Activated B cell treated with CpG ODN at 0.5 μM for 24 hours (primary cell): ENCODE measurements at regions not wholly inside any gene's neighbourhood (a gene's known extent, or its start where the extent isn't known, plus 50 kb on each side); places are given as distances from the start of the nearest gene placed in this dataset.

ENCODE experiments used
- ATAC-seq: fragments of 200-7000 bp; cut with Tn5 transposase; one replicate; pipeline ENCODE4 v1.10.0; 2021; ENCODE audit warnings: low read depth, mild to moderate bottlenecking, moderate library complexity
- CTCF ChIA-PET: fragments of 350-600 bp; sonication (Branson Sonifier 250); formaldehyde crosslinking; loops from one replicate; lab custom pipeline; 2021; ENCODE audit warnings: antibody characterized with exemption; lab: Charles Lee
- POLR2A ChIA-PET: fragments of 350-600 bp; sonication (Branson Sonifier 250); formaldehyde crosslinking; loops from one replicate; lab custom pipeline; 2021; ENCODE audit warnings: antibody characterized with exemption; lab: Charles Lee
- DNase-seq: peaks from one replicate; pipeline ENCODE4 v3.0.0; 2022
- H3K27ac Mint-ChIP-seq: one replicate; pipeline ENCODE4 v1.8.0; 2020; ENCODE audit warnings: mixed read lengths
- H3K27me3 Mint-ChIP-seq: one replicate; pipeline ENCODE4 v1.8.0; 2021; ENCODE audit warnings: mixed read lengths
- H3K36me3 Mint-ChIP-seq: one replicate; pipeline ENCODE4 v1.8.0; 2021; ENCODE audit warnings: low read depth, mixed read lengths
- H3K4me1 Mint-ChIP-seq: one replicate; pipeline ENCODE4 v1.8.0; 2021; ENCODE audit warnings: mixed read lengths
- H3K4me3 Mint-ChIP-seq: one replicate; pipeline ENCODE4 v1.8.0; 2020; ENCODE audit warnings: mild to moderate bottlenecking, mixed read lengths
- H3K9me3 Mint-ChIP-seq: one replicate; pipeline ENCODE4 v1.8.0; 2020; ENCODE audit warnings: mixed read lengths
- intact Hi-C: fragments of 100-400 bp; cut with micrococcal nuclease; formaldehyde crosslinking; loops from one replicate; pipeline ENCODE4 v1.15.1; 2024
- TF ChIP-seq, protein P1 (sequence below): fragments of 200-600 bp; IDR thresholded peaks from one replicate; pipeline ENCODE4 v1.8.0; 2022; ENCODE audit warnings: antibody characterized with exemption, mild to moderate bottlenecking

DNA sequence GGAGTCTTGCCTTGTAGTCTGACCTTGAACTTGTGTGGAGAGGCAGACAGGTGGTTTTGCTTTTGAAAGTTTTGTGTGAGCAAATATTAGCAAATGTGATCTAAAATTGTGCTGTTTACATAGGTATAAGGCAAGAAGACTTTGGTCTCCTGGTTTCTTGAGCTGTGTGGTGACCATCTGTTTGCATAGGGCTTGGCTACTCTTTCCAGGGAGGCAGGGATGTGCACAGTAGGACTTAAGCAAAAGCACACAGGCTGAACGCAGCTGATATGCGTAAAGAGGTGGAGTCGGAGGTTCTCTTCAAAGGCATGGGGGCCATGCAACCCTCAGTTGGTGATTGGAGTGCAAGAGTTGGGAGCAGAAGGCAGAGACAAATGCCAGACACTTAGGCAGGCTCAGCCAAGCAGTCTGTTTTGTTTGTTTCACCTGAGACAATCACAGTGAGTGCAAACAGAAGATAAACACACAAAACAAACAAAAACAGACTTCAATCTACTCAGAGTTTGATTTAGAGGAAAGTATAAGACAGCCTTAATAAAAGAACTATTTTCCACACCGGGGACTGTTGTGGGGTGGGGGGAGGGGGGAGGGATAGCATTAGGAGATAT, 744.2 kb downstream of the MTRR start:
- ATAC-seq, result no peak
- TF ChIP-seq, protein P1, sequence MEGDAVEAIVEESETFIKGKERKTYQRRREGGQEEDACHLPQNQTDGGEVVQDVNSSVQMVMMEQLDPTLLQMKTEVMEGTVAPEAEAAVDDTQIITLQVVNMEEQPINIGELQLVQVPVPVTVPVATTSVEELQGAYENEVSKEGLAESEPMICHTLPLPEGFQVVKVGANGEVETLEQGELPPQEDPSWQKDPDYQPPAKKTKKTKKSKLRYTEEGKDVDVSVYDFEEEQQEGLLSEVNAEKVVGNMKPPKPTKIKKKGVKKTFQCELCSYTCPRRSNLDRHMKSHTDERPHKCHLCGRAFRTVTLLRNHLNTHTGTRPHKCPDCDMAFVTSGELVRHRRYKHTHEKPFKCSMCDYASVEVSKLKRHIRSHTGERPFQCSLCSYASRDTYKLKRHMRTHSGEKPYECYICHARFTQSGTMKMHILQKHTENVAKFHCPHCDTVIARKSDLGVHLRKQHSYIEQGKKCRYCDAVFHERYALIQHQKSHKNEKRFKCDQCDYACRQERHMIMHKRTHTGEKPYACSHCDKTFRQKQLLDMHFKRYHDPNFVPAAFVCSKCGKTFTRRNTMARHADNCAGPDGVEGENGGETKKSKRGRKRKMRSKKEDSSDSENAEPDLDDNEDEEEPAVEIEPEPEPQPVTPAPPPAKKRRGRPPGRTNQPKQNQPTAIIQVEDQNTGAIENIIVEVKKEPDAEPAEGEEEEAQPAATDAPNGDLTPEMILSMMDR, result no peak
- Mint-ChIP-seq H3K4me3 (no peak overlapping the region), H3K27ac (no peak overlapping the region), H3K36me3 (no peaks in the 10 kb centered on the region), H3K4me1 (no peaks in the 10 kb centered on the region), H3K9me3 (peaks cover 2% of the 10 kb centered on the region), H3K27me3 (no peaks in the 10 kb centered on the region)
- POLR2A ChIA-PET, result no interaction called here
- no peak for DNase-seq
- intact Hi-C loops, result no loop called here
- CTCF ChIA-PET, result no interaction called here

DNA sequence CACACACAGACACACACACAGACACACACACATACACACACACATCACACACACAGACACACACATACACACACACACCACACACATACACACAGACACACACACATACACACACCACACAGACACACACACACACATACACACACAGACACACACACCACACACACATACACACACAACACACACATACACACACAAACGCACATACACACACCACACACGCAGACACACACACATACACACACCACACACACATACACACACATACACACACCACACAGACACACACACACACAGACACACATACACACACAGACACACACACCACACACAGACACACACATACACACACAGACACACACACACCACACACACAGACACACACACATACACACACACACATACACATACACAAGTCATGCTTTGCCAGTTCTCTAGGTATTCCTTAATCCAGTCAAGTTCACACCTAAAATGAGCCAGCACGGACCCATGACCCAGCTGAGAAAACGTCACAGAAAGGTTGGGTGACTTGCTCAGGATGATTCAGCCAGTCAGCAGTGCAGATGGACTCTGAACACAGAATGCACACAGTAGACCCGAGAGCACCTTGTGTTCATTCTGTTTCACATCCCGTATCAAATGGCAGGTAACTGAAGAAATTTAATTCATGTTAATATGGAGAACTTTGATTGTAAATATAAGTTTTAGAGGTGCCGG, 746.4 kb downstream of the MTRR start:
- Mint-ChIP-seq H3K4me1 (no peaks in the 10 kb centered on the region), H3K4me3 (no peak overlapping the region), H3K36me3 (no peaks in the 10 kb centered on the region), H3K27me3 (no peaks in the 10 kb centered on the region), H3K9me3 (peaks cover 2% of the 10 kb centered on the region), H3K27ac (no peak overlapping the region)
- CTCF ChIA-PET, result no interaction called here
- ATAC-seq (no peak), DNase-seq (no peak)
- TF ChIP-seq, protein P1, result no peak
- POLR2A ChIA-PET, result no interaction called here
- intact Hi-C loops, result no loop called here

DNA sequence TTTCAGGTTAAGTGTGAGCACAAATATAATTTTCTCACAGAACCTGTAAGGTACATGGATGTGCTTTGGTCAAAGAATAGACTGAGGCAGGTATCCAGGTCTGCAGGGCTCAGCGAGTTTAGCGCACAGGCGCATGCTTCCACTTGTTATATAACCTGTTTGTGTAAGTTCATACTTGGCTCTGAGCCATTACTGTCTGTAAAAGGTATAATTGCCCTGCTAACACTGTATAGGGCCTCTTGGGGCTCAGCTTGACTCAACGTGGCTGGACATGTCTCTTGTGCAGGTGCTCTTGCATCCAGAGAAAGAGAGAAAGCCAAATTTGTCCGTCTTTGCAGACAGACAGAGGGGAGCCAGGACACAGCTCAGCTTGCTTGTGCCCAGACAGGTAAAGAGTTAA, 759.6 kb downstream of the MTRR start:
- Mint-ChIP-seq H3K27me3 (no peaks in the 10 kb centered on the region), H3K4me3 (no peak overlapping the region), H3K27ac (no peak overlapping the region), H3K36me3 (no peaks in the 10 kb centered on the region), H3K9me3 (no peaks in the 10 kb centered on the region), H3K4me1 (no peaks in the 10 kb centered on the region)
- no peak for DNase-seq
- ChIA-PET POLR2A (no interaction called here), CTCF (no interaction called here)
- ATAC-seq, result no peak
- TF ChIP-seq, protein P1, result no peak
- intact Hi-C loops, result no loop called here

DNA sequence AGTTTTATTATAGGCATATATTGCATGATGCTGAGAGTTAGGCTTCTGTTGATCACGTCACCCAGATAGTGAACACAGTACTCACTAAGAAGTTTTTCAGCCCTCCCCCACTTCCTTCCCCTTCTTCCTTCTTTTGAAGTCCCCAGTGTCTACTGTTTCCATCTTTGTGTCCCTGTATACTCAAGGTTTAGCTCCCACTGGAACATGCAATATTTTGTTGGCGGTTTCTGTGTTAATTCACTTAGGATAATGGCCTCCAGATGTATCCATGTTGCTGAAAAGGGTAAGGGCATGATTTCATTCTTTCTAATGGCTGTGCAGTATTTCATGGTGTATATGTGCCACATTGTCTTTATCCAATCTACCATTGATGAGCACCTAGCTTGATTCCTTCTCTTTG, 764.3 kb downstream of the MTRR start:
- H3K27me3 Mint-ChIP-seq, result no peaks in the 10 kb centered on the region

DNA sequence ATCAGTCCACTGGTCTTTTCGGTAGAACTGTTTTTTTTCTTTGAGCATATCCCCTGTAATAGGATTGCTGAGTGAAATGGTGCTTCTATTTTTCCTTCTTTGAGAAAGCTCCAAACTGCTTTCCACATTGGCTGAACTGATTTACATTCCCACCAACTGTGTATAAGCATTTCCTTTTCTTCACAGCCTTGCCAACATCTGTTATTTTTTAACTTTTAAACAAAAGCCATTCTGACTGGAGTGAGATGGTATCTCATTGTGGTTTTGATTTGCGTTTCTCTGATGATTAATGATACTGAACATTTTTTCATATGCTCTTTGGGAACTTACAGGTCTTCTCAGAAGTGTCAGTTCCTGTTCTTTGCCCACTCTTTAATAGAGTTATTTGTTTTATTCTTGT, 764.7 kb downstream of the MTRR start:
- CTCF ChIA-PET, result no interaction called here
- POLR2A ChIA-PET, result no interaction called here
- DNase-seq (no peak), ATAC-seq (no peak)
- TF ChIP-seq, protein P1, result no peak
- intact Hi-C loops, result no loop called here
- H3K27ac Mint-ChIP-seq, result no peak overlapping the region
- H3K4me3 Mint-ChIP-seq, result no peak overlapping the region
- no peaks in the 10 kb centered on the region for H3K4me1 Mint-ChIP-seq
- H3K36me3 Mint-ChIP-seq, result no peaks in the 10 kb centered on the region
- H3K27me3 Mint-ChIP-seq, result no peaks in the 10 kb centered on the region
- peaks cover 2% of the 10 kb centered on the region for H3K9me3 Mint-ChIP-seq

More for the DNA sequence above, 764.3 kb downstream of the MTRR start:
- Mint-ChIP-seq H3K27ac (no peak overlapping the region), H3K9me3 (peaks cover 2% of the 10 kb centered on the region), H3K4me1 (no peaks in the 10 kb centered on the region), H3K36me3 (no peaks in the 10 kb centered on the region), H3K4me3 (no peak overlapping the region)
- no peak for DNase-seq
- intact Hi-C loops, result no loop called here
- POLR2A ChIA-PET, result no interaction called here
- TF ChIP-seq, protein P1, result no peak
- no peak for ATAC-seq
- CTCF ChIA-PET, result no interaction called here
